SH-SY5Y (cell line): ENCODE measurements at regions not wholly inside any gene's neighbourhood (a gene's known extent, or its start where the extent isn't known, plus 50 kb on each side); places are given as distances from the start of the nearest gene placed in this dataset.

Source experiments
- GATA2 ChIP-seq: IDR thresholded peaks from 2 replicates; pipeline ENCODE4 v1.6.1; 2011; ENCODE audit warnings: mild to moderate bottlenecking, low read depth, low read length
- GATA3 ChIP-seq: IDR thresholded peaks from 2 replicates; pipeline ENCODE4 v1.6.1; 2011; ENCODE audit warnings: low read depth, mild to moderate bottlenecking, low read length, moderate library complexity

DNA sequence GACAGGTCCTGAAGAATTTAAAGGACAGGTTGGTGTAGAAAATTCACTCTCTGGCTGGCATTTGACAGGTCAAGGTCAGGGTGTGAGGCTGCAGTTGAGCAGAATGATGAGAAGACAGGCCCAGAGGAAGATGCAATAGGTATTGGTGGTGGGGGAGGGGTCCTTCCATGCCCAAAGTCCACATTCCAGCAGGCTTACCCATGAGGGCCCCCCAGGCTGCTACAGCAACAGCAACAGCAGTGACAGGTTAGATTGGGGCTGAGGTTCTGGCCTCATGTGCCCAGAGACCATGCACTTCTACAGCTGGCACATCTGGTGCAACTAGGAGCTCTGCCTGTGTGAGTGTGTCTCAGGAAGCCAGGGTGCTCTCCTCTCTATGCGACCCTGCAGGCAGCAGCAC, 223.5 kb upstream of the GHITM start:
- TF ChIP-seq GATA2: no peak
- TF ChIP-seq GATA3: no peak
